ENCODE measurements at regions not wholly inside any gene's neighbourhood (a gene's known extent, or its start where the extent isn't known, plus 50 kb on each side); places are given as distances from the start of the nearest gene placed in this dataset.

- DNase-seq (ENCODE audit: low spot score) = no peak
These were observed 91.2 kb upstream of the LDAH start for GRCh38 chr2:20914087-20914486.

- DNase-seq (ENCODE audit: low spot score) = no peak
These were observed 90.6 kb upstream of the LDAH start for GRCh38 chr2:20913491-20913890.

GRCh38 chr2:20900052-20900636 lies 77.2 kb upstream of the LDAH start:
- no peak for DNase-seq (ENCODE audit: low spot score)

- DNase-seq (ENCODE audit: low spot score) = no peak
These were observed 75.1 kb upstream of the LDAH start for GRCh38 chr2:20897874-20898453.

GRCh38 chr2:20897047-20897446 lies 74.1 kb upstream of the LDAH start:
- DNase-seq (ENCODE audit: low spot score) = no peak

- no peak for DNase-seq (ENCODE audit: low spot score)
These were observed 61.9 kb upstream of the LDAH start for GRCh38 chr2:20884829-20885228.

GRCh38 chr2:20882466-20883170 lies 59.7 kb upstream of the LDAH start:
- DNase-seq (ENCODE audit: low spot score) = no peak

- no peak for DNase-seq (ENCODE audit: low spot score)
These were observed 57.4 kb upstream of the LDAH start for GRCh38 chr2:20880221-20880771.

- no peak for DNase-seq (ENCODE audit: low spot score)
These were observed 56.3 kb upstream of the LDAH start for GRCh38 chr2:20879221-20879620.

- no peak for DNase-seq (ENCODE audit: low spot score)
These were observed 55.1 kb upstream of the LDAH start for GRCh38 chr2:20877960-20878359.

Measured in ureter (tissue), 1 donor.